SU-DHL-6 (cell line): ENCODE measurements at regions not wholly inside any gene's neighbourhood (a gene's known extent, or its start where the extent isn't known, plus 50 kb on each side); places are given as distances from the start of the nearest gene placed in this dataset.

Experiments used
- EZH2phosphoT487 ChIP-seq: fragments of 200-600 bp; sonication (generic), shearing (Covaris generic); conservative IDR thresholded peaks from 2 replicates; pipeline ENCODE4 v1.6.1; 2018; ENCODE audit warnings: mild to moderate bottlenecking, antibody characterized with exemption, low read length, moderate library complexity, mixed read lengths
- TF ChIP-seq, protein P1 (sequence below): fragments of 200-600 bp; sonication (generic); IDR thresholded peaks from one replicate; pipeline ENCODE4 v1.5.1; 2017; ENCODE audit warnings: antibody characterized with exemption, mild to moderate bottlenecking, low read length, moderate library complexity; ENCODE audit not compliant: insufficient read depth, poor library complexity, severe bottlenecking

DNA sequence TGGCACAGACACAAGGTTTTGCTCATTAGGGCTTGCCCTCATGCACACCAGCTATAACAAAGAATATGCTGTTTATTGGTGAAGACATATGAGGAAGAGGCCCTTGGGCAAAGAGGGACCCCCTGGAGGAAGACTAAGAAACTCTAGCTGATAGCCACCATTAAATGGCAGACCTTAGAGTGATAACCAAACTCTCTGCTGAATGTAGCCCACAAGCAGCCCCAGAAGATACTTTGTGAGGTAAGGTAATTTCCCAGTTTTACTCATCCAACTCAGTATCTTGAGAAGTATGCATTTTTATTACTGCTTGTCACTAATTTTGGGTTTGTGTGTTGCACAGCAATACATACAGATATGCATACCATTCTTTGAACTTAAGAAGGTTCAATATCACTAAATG lies 563.3 kb downstream of the DOK5 start:
- TF ChIP-seq, protein P1, sequence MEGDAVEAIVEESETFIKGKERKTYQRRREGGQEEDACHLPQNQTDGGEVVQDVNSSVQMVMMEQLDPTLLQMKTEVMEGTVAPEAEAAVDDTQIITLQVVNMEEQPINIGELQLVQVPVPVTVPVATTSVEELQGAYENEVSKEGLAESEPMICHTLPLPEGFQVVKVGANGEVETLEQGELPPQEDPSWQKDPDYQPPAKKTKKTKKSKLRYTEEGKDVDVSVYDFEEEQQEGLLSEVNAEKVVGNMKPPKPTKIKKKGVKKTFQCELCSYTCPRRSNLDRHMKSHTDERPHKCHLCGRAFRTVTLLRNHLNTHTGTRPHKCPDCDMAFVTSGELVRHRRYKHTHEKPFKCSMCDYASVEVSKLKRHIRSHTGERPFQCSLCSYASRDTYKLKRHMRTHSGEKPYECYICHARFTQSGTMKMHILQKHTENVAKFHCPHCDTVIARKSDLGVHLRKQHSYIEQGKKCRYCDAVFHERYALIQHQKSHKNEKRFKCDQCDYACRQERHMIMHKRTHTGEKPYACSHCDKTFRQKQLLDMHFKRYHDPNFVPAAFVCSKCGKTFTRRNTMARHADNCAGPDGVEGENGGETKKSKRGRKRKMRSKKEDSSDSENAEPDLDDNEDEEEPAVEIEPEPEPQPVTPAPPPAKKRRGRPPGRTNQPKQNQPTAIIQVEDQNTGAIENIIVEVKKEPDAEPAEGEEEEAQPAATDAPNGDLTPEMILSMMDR, result no peak
- TF ChIP-seq EZH2phosphoT487, result no peak
